NCI-H2196 treated with DMSO at 0.1 percent for 48 hours (cell line): ENCODE measurements at regions not wholly inside any gene's neighbourhood (a gene's known extent, or its start where the extent isn't known, plus 50 kb on each side); places are given as distances from the start of the nearest gene placed in this dataset.
"Not testable (repeated sequence)": the region's sequence is repeated elsewhere in the genome, so short reads cannot be mapped to it uniquely, and the experiment has no call there.

Experiments used
- DNase-seq: peaks from one replicate; lab custom pipeline; 2025; ENCODE audit not compliant: unreplicated experiment; lab: John Stamatoyannopoulos, UW

DNA sequence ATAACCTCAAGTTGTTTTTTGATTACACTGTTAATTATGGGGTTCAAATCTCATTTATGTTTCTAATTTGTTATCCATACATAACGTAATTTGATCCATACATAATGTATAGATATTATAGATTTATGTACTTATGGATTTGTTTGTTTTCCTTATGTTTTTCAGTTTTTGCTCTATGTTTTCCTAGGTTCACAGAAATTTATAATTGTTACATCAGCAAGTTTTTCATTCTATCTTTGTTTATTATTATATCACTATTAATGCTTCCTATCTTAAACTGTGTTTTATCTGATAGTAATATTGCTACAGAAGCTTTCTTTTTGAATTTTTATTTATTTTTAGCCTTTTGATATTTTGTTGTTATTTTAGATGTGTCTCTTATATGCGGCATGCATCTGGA lies 194.3 kb upstream of the SOX21 start:
- no peak for DNase-seq

DNA sequence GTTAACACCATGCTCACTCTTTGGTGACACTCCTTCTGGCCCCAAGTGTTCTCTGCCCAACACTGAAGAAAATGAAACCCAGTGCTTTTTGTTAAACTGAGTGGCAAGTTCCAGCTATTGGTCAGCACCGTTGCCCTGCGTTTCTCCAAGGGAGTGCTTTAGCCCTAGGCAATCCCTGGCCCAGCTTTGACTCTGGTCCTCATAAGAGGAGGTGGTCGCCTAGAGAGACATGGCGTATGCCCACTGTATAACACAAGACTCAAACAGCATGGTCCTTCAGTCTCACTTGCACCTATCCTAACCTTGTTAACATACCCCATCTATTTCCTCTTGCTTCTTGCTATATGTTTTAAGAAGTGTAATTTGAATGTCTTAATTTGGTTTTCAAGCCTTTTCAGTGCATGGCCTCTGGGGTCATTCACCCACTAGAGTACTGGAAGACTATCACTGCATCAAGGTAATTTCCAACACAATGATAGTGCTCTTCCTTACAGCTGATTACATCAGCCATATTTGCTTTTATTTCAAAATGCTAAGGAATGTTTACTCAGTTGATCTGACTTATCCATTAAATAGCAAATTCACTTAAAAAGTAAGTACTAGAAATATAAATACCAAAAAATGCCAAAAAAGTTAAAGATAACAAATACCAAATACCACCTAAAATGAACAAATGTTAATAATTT lies 190.5 kb upstream of the SOX21 start:
- no peak for DNase-seq

DNA sequence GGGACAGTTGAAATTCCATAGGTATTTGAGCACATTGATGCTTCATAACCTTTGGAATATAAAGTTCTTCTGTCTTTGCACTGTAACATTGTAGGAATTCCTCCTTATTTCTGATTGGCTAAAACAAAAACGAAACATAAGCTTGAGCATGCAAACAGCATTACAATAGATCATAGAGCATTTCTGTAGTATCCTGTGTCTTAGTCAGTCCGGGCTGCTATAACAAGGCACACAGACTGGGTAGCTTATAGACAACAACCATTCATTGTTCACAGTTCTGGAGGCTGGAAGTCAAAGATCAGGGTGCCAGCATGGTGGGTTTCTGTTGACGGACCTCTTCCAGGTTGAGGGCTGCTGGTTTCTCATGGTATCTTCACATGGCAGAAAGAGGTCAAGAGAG lies 188.7 kb upstream of the SOX21 start:
- DNase-seq = no peak

DNA sequence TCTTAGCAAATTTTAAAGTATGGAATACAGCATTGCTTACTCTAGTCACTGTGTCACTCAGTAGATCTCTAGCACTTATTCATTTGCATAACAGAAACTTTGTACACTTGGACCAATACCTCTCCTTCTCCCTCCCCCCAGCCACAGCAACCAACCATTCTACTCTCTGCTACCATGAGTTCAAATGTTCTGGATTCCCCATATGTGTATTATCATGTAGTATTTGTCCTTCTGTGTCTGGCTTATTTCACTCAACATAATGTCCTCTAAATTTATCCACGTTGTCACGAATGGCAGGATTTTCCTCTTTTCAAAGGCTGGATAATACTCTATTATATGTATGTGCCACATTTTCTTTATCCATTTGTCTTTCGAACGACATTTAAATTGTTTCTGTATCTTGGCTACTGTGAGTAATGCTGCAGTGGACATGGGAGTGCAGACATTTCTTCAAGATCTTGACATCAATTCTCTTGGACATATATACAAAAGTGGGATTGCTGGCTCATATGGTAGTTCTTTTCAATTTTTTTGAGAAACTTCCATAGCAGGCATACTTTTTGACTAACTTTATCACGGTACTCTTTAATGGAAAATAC lies 184.5 kb upstream of the SOX21 start:
- no peak for DNase-seq

DNA sequence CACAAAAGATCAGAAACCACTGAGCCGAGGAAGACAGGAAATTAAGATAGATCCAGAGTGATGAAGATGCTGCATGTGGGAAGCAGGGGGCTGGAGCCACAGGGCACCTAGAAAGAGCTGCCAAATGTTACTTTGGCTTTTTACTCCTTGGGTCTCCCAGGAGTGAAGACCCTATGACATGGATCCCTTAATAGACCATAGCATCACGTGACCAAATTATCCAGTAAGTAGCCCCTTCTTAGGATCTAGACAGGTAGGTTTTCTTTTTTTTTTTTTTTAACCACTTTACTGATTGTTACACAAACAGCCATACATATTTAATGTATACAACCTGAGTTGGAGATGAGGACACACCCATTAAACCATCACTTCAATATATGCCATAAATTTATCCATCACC lies 183.9 kb upstream of the SOX21 start:
- no peak for DNase-seq

DNA sequence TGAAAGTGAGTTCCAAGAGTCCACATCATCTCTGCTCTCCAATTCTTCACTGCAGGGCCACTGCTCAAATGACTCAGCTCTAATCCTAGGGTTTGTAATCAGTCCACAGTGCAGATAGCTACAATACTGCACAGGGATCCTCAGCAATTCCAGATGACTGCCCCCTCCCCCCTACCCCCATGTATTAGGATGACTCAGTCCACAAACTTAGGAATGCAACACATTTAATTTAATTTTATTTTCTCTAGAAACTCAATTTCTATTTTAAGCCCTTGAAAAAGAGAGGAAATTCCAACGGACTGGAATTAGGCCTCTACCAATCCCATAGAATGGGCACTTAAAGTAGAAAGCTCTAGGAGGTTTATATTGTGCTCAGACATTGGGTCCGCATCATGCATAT lies 173.8 kb upstream of the SOX21 start:
- DNase-seq = no peak

DNA sequence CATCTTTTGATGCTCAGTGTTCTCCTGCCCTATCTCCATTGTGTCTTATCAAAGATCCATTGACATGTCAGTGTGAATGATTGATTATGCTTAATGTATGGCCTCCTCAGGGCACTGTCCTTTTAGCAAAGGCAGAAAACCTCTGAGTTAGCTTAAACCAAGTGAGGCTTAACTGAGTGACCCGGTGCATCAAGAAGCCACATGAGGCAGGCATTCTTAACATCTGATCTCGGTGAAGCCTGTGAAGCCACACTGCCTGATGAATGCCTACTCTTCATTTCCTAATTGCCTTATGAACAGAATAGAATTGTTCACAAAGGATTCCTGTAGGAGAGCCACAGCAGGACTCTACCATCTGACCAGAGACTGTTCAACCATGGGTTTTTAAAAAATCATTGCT lies 168.1 kb upstream of the SOX21 start:
- no peak for DNase-seq

DNA sequence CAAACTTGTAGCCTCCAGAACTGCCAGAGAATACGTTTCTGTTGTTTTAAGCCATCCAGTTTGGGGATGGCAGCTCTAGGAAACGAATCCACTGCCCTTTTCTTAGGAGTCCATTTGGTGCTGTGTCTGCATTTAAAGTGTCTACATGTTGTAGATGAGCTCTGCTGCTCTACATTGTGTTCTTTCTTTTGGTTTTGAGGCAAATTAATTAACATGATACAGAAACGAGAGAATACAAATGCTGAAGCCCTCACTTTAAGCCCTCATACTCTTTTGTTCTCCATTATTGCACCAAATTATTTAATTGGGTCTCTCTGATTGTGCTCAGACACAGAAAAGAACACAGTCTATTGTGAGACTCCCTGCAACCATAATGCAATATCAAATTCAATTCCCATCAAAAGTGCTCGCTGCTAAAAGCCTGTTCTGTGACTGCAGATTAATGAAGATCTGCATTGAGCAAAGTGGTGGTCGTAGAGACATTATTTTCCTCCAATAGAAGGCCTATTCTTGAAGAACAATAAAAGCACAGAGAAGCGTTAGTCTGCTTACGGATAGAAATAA lies 166.3 kb upstream of the SOX21 start:
- no peak for DNase-seq

DNA sequence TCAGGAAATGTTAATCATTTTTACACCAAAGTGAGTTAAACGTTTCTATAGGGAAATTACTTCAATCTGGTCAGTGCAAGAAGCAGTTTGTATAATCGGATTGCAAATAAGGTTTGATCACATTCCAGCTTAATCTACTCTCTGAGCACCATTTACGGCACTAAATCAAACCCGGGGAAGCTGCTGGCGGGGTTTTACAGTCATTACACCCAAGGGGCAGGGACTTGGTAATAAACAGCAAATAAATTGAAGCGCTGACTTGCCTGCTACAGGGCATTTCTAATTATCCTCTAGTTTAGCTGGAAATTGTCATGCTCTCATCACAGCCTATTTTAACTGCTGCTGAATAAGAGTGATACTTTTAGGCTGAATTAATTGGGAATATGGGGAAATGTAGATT lies 152.1 kb upstream of the SOX21 start:
- DNase-seq = no peak

DNA sequence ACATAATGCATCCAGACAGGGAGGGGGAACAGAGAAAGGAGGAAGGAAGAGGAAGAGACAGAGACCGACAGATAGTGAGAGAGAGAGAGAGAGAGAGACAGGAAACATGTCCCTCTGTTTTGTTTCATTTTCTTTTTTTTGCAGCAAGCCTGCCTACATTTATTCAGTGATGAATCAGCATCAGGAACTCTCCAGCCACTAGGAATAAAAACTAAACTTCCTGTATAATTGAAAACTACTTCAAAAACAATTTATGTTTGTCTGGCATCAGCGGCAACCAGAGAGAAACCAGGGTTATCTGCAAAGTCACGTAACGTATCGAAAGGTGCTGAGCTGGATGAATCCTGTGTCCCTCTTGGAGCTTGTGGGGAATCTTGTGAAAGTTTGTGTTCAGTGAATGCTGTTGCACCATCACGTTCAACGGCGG lies 148.6 kb upstream of the SOX21 start:
- DNase-seq = no peak

DNA sequence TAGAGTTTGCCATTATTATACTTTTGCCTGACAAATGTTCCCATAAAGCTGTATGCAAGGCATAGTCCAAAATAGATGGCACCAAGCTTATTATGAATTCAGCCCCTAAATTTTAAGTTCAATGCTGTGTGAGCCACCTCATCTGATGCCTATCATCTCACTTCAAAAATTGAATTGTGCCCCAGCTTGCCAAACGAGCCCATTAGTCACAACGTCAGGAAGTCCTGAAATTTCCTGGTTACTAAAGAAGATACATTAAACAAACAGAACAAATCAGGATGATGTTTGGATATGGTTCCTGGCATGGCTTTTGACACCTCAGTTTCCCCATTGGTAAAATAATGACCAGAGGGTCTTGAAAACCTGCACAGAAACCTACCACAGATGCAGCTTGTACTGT lies 147.5 kb upstream of the SOX21 start:
- DNase-seq = no peak

DNA sequence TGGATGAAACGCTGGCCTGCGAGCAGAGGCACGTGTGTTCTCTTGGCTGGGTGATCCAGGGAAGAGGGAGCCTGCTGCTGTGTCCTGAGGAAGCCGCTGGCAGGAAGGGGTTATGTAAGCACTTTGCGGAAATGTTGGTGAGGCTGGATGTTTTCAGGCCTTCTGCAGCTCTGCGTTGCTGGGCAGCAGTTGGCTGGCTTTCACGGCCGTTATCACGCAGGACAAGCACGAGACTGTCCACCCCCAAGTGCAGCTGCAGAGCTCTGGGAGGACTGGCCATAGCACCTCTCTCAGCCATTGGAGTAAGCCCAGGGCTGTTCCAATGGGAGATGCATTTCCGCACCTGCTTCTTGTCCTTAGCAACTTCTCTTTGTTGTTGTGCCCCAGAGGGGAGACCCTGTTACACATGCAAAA lies 146.9 kb upstream of the SOX21 start:
- no peak for DNase-seq

DNA sequence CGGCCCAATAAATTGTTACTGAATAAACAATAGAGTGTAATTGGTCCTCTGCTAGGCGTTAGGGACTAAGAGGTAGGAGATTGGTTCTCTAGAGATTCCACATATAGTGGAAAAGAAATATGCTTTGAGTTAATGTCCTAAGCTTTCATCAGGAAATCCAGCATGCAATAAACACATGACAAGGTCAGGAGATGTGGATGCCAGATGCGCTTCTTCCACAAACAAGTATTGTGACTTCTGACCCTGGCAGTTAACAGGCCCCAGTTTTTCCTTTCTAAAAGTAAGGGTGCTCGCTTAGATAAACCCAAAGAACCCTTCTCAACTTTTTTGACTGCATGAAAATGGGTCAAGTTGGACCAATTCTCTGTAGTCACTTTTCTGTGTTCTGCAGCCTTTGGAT lies 146.5 kb upstream of the SOX21 start:
- no peak for DNase-seq

DNA sequence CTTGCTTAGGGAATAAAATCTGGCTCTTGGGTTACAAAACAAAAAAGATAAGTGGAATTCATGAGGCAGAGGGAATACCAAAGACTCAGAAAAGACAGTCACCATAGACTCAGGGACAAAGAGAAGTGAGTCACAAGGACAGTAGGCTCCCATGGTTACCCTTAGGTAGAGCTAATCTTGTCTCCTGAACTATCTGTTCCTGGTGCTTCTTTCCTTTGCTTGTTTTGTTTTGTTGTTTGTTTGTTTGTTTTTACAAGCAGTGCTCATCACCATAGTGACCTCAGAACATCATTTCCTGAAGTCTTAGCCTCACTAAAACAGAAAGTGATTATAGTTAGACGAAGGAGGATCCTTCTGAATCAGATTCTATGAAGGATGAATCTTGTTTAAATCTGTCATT lies 142.3 kb upstream of the SOX21 start:
- no peak for DNase-seq

DNA sequence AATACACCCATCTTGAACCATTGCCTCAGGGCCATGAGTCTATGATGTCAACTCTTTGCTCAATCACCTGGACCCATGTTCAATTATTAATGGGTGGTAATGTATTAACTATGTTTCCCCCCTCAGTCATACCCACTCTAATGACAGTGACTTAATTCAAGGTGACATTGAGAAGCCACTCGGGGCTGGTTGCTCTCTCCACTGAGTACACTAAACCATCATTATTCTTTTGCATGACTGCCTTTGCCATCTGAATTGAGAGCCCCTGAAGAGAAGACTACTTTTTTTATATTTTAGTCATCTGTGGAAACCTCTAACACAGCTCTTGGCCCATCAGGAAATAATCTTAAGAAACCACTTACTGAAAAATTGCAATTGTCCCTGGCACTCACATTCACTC lies 139.2 kb upstream of the SOX21 start:
- no peak for DNase-seq

DNA sequence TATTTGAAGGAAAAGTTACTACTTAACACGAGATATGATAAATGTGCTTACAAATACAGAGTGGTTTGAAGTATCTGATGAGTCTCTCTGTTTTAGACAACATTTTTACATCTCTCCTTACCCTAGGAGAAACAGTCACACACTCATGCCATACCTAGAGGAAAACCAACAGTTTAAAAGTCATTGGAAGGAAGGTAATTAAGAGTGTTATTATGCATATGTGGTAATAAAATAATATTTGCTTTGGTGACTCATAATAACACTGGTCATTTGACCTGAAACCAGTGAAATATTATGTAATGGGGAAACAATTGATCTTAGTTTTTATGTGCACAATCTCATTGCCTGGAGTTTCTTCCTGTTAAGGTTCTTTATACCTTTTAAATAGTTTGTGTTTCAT lies 136.9 kb upstream of the SOX21 start:
- no peak for DNase-seq

DNA sequence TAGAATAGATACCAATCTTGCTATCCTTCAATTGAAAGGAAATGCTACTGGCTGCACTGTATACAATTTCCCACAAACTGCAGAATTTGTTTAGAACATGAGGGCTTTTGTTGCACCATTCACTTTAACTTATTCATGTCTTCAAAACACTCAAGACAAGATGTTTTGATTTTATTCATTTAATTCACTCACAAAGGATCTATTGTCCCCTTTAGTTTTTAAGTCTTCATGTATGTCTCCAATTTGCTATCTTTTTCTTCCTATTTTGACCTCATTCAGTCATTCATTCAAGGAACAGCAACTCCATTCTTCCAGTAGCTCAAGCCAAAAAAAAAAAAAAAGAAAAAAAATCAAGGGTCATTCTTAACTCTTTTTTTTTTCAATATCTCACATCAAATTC lies 130.6 kb upstream of the SOX21 start:
- DNase-seq = no peak

DNA sequence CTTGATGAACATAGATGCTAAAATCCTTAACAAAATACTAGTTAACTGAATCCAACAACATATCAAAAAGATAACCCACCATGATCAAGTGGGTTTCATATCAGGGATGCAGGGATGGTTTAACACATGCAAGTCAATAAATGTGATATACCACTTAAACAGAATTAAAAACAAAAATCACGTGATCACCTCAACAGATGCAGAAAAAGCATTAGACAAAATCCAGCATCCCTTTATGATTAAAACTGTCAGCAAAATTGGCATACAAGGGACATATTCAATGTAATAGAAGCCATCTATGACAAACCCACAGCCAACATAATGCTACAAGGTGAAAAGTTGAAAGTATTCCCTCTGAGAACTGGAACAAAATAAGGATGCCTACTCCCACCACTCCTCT lies 124.7 kb upstream of the SOX21 start:
- not testable (repeated sequence) for DNase-seq

DNA sequence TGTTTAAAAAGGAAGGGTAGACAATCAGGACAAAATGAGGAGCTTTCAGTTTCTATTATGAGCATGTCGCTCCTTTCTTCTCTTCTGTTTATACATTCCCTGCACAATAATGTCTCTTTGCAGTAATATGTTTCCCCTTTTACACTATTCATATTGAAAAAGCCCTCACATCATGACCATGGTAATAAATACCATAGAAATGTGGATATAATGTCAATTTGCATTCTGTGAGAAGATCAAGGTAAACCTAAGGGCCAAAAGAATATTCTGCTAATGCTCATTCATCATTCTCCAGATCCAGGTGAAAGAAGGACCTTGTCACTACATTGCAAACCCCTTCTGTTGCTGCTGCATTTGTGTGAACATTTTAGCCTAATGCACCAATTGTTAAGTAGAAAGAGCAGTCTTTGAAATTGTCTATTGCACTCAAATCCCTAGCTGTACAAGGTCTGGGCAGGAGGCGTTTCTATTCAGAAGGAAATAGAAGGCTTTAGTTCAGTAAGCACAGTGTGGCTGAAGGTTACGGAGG lies 117.6 kb upstream of the SOX21 start:
- no peak for DNase-seq

DNA sequence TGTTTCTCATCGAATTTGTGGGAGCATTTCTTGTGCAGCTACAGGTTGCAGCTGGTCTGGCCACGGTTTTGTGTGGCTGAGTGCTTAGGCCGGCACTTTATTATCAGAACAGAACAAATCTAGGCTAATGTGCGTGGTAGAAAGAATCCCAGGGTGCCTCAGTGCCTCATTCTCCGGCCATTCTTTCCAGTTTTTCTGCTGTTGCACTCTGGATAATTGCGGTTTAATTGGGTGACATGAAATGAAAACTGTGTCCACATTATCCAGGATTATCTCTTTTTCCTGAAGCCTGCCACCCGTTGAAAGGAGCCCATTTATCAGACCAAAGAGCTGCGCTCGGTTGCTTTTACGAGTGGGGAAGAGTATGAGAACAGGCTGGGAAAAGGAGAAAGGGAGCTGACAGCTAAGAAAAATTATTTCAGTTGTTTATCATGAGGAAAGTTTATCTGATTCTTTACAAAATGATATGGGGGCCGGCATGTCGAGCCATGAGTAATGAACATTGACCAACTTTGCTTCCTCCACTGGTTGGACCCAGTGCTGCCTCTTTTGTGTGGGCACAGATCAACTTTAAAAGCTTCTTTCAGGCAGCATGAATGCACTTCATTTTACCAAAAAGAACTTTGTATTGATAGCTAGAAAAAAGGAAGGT lies 117.0 kb upstream of the SOX21 start:
- no peak for DNase-seq

DNA sequence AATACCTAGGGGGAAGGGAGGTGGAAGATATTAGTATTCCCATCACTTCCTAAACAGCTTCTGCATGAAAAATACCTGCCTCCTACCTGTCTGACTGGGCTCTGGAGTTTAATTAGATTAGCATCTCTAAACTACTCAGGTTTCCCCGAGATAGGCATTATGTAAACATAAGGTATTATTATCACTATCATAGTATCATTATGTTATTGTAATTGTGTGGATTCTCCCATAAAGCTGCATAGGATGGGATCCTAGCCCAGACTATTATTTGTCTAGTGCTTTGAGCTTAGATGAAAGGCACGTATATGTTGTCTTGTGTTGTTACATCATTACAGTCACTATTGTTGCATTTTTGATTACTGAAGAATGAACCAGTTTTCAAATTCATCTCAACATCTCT lies 115.2 kb upstream of the SOX21 start:
- no peak for DNase-seq

DNA sequence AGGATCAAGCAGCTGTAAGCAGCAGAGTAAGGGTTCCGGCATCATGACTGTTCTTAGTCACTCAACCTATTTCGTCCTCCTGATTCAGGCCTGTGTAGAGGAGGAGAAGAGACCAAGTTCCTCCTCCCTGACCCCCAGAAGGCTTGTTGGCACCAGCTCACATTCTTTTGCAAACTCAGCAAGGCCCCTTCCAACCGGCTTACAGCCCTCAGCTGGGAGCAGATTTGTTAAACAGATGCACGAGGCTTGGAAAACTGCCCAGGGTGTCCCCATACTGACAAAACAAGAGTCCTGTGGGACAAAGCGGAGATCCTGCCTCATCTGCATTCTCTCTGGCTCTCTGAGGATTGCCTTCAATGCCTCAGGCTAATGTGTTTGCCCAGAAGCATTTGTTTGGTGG lies 113.2 kb upstream of the SOX21 start:
- DNase-seq = no peak
